ENCODE measurements at regions not wholly inside any gene's neighbourhood (a gene's known extent, or its start where the extent isn't known, plus 50 kb on each side); places are given as distances from the start of the nearest gene placed in this dataset.

- no peaks in the 10 kb centered on the region for H3K9me2 ChIP-seq (ENCODE audit: insufficient read depth)
- no TSS peak for BruUV-seq (replicated peaks)
- no peak overlapping the region for H2AFZ ChIP-seq
- no peak overlapping the region for H3K4me2 ChIP-seq
- H3K27ac ChIP-seq, result no peak overlapping the region
- H3K9me3 ChIP-seq (ENCODE audit: insufficient read depth, low read depth), result no peaks in the 10 kb centered on the region
- no peak overlapping the region for H3K4me3 ChIP-seq
- DNase-seq, result no peak
- CTCF ChIA-PET, result no interaction called here
- TF ChIP-seq CTCF (conservative IDR thresholded peaks at IDR 0.05) (no peak), EZH2 (IDR thresholded peaks at IDR 0.05; ENCODE audit: low read depth) (no peak)
- intact Hi-C loops (cut with micrococcal nuclease; ENCODE audit: unreplicated experiment), result no loop called here
- POLR2A ChIA-PET (ENCODE audit: unreplicated experiment), result no interaction called here
- no peaks in the 10 kb centered on the region for H3K4me1 ChIP-seq (replicated peaks; ENCODE audit: insufficient read depth)
- no peaks in the 10 kb centered on the region for H3F3A ChIP-seq (ENCODE audit: insufficient read depth, low read depth)
- no peaks in the 10 kb centered on the region for H3K27me3 ChIP-seq (ENCODE audit: insufficient read depth, low read depth)
- H3K79me2 ChIP-seq (ENCODE audit: low read depth), result no peaks in the 10 kb centered on the region
- no peaks in the 10 kb centered on the region for H4K20me1 ChIP-seq (ENCODE audit: insufficient read depth)
- no peaks in the 10 kb centered on the region for H3K36me3 ChIP-seq (ENCODE audit: low read depth)
Measured at GRCh38 chr6:117204903-117205302, 60.5 kb upstream of the VGLL2 start.

- no TSS peak for BruUV-seq (replicated peaks)
- H4K20me1 ChIP-seq (ENCODE audit: insufficient read depth), result no peaks in the 10 kb centered on the region
- no peaks in the 10 kb centered on the region for H3K27me3 ChIP-seq (ENCODE audit: insufficient read depth, low read depth)
- no peak overlapping the region for H3K27ac ChIP-seq
- H3K4me2 ChIP-seq, result no peak overlapping the region
- no peak overlapping the region for H2AFZ ChIP-seq
- no peaks in the 10 kb centered on the region for H3K9me2 ChIP-seq (ENCODE audit: insufficient read depth)
- POLR2A ChIA-PET (ENCODE audit: unreplicated experiment), result no interaction called here
- intact Hi-C loops (cut with micrococcal nuclease; ENCODE audit: unreplicated experiment), result no loop called here
- TF ChIP-seq CTCF (conservative IDR thresholded peaks at IDR 0.05) (no peak), EZH2 (IDR thresholded peaks at IDR 0.05; ENCODE audit: low read depth) (no peak)
- H3F3A ChIP-seq (ENCODE audit: insufficient read depth, low read depth), result no peaks in the 10 kb centered on the region
- no peaks in the 10 kb centered on the region for H3K4me1 ChIP-seq (replicated peaks; ENCODE audit: insufficient read depth)
- CTCF ChIA-PET, result no interaction called here
- no peak for DNase-seq
- H3K36me3 ChIP-seq (ENCODE audit: low read depth), result no peaks in the 10 kb centered on the region
- no peaks in the 10 kb centered on the region for H3K79me2 ChIP-seq (ENCODE audit: low read depth)
- H3K4me3 ChIP-seq, result no peak overlapping the region
- no peaks in the 10 kb centered on the region for H3K9me3 ChIP-seq (ENCODE audit: insufficient read depth, low read depth)
Measured at GRCh38 chr6:117205876-117206275, 59.5 kb upstream of the VGLL2 start.

- no peaks in the 10 kb centered on the region for H3K27me3 ChIP-seq (ENCODE audit: insufficient read depth, low read depth)
- ChIA-PET POLR2A (ENCODE audit: unreplicated experiment) (no interaction called here), CTCF (no interaction called here)
- BruUV-seq (replicated peaks), result no TSS peak
- DNase-seq, result no peak
- no peak overlapping the region for H3K27ac ChIP-seq
- TF ChIP-seq EZH2 (IDR thresholded peaks at IDR 0.05; ENCODE audit: low read depth) (no peak), CTCF (conservative IDR thresholded peaks at IDR 0.05) (no peak)
- no peaks in the 10 kb centered on the region for H3K79me2 ChIP-seq (ENCODE audit: low read depth)
- H3K9me3 ChIP-seq (ENCODE audit: insufficient read depth, low read depth), result no peaks in the 10 kb centered on the region
- H4K20me1 ChIP-seq (ENCODE audit: insufficient read depth), result no peaks in the 10 kb centered on the region
- H3K4me2 ChIP-seq, result no peak overlapping the region
- H3F3A ChIP-seq (ENCODE audit: insufficient read depth, low read depth), result no peaks in the 10 kb centered on the region
- H2AFZ ChIP-seq, result no peak overlapping the region
- intact Hi-C loops (cut with micrococcal nuclease; ENCODE audit: unreplicated experiment), result no loop called here
- no peaks in the 10 kb centered on the region for H3K4me1 ChIP-seq (replicated peaks; ENCODE audit: insufficient read depth)
- H3K4me3 ChIP-seq, result no peak overlapping the region
- no peaks in the 10 kb centered on the region for H3K36me3 ChIP-seq (ENCODE audit: low read depth)
- no peaks in the 10 kb centered on the region for H3K9me2 ChIP-seq (ENCODE audit: insufficient read depth)
Measured at GRCh38 chr6:117206522-117206921, 58.8 kb upstream of the VGLL2 start.
